ENCODE measurements at regions not wholly inside any gene's neighbourhood (a gene's known extent, or its start where the extent isn't known, plus 50 kb on each side); places are given as distances from the start of the nearest gene placed in this dataset.

GRCh38 chr2:157952558-157952957, 76.4 kb upstream of the ACVR1 start:
- H3K4me3 Mint-ChIP-seq, result no peak overlapping the region
- Histone ChIP-seq H3K4me2 (ENCODE audit: insufficient read depth, insufficient read length, low read length) (no peak overlapping the region), H3K4ac (ENCODE audit: low read depth, low read length) (no peak overlapping the region), H2BK15ac (ENCODE audit: low read depth, low read length) (no peak overlapping the region), H3K23ac (ENCODE audit: insufficient read length, low read depth, low read length) (no peak overlapping the region), H3K4me1 (ENCODE audit: insufficient read depth, low read length) (no peaks in the 10 kb centered on the region), H3K56ac (ENCODE audit: insufficient read length, low read depth, low read length) (no peak overlapping the region), H3K79me2 (ENCODE audit: insufficient read depth, low read length) (no peaks in the 10 kb centered on the region), H2BK12ac (ENCODE audit: insufficient read length, low read depth, low read length) (no peak overlapping the region), H4K8ac (replicated peaks; ENCODE audit: insufficient read length, low read depth, low read length) (no peak overlapping the region), H2AFZ (ENCODE audit: low read length) (no peak overlapping the region), H3K14ac (ENCODE audit: insufficient read depth, low read length) (no peak overlapping the region), H3K27me3 (ENCODE audit: insufficient read depth, low read length) (no peaks in the 10 kb centered on the region), H2BK20ac (ENCODE audit: low read depth, low read length, poor library complexity, severe bottlenecking) (no peak overlapping the region), H2BK120ac (ENCODE audit: low read depth, low read length, poor library complexity, severe bottlenecking) (no peak overlapping the region), H2BK5ac (ENCODE audit: insufficient read length, low read length) (no peak overlapping the region), H3K9ac (ENCODE audit: extremely low read depth, insufficient read length, low read length) (no peak overlapping the region), H3K18ac (ENCODE audit: insufficient read length, low read depth, low read length) (no peak overlapping the region), H3K9me3 (ENCODE audit: control insufficient read depth, low read depth, low read length) (no peaks in the 10 kb centered on the region), H3K27ac (ENCODE audit: insufficient read length, low read depth, low read length) (no peak overlapping the region), H3K79me1 (ENCODE audit: insufficient read depth, low read depth, low read length, poor library complexity, severe bottlenecking) (no peaks in the 10 kb centered on the region), H4K5ac (ENCODE audit: insufficient read length, low read depth, low read length) (no peak overlapping the region), H3K23me2 (ENCODE audit: insufficient read length, low read depth, low read length, poor library complexity, severe bottlenecking) (no peaks in the 10 kb centered on the region), H3T11ph (ENCODE audit: low read length) (no peak overlapping the region), H2AK5ac (ENCODE audit: insufficient read length, low read length) (no peak overlapping the region), H4K20me1 (ENCODE audit: control insufficient read depth, insufficient read depth, insufficient read length) (no peaks in the 10 kb centered on the region), H4K91ac (ENCODE audit: insufficient read length, low read depth, low read length) (no peak overlapping the region)
- peaks cover 0 to 2% (median 0%) of the 10 kb centered on the region in 3 experiments; a peak in 1 of 7 replicates for H3K36me3 Mint-ChIP-seq (ENCODE audit: insufficient read depth in 1 of 3, low read depth in 3 of 3)
- H3K9me3 Mint-ChIP-seq, result peaks cover 8 to 13% of the 10 kb centered on the region in 2 experiments; a peak in 4 of 5 replicates
- WGBS (ENCODE audit: extremely low coverage, insufficient read length, low lambda C conversion rate), result no CpG with 5 or more reads among the region's 4 CpGs
- no peaks in the 10 kb centered on the region for H3K4me1 Mint-ChIP-seq
- no peak overlapping the region for H3K27ac Mint-ChIP-seq
- no peak for TF ChIP-seq CTCF (conservative IDR thresholded peaks at IDR 0.05)
- no peaks in the 10 kb centered on the region for H3K27me3 Mint-ChIP-seq (ENCODE audit: low read depth)
- DNase-seq, result no peak

Measured in H9 (cell line).